Natural killer cell (primary cell): ENCODE measurements at regions not wholly inside any gene's neighbourhood (a gene's known extent, or its start where the extent isn't known, plus 50 kb on each side); places are given as distances from the start of the nearest gene placed in this dataset.

Experiments used
- ATAC-seq, 3 donors: fragments of 150-1000 bp in 2 of 3; fragments of 200-7000 bp in 1 of 3; cut with Tn5 transposase; 1 replicate in 1 of 3; 2 replicates in 2 of 3; pipeline ENCODE4 v1.10.0; 2021; ENCODE audit warnings: mild to moderate bottlenecking in 2 of 3, moderate library complexity in 2 of 3
- DNase-seq, 2 donors: peaks; one replicate each; pipeline versions ENCODE4 v3.0.0 to v3.0.0-alpha.2; 2013 to 2021; ENCODE audit warnings: mixed read lengths in 1 of 2
- H3K27ac ChIP-seq: one replicate; pipeline ENCODE4 v1.5.1; 2013; ENCODE audit warnings: mild to moderate bottlenecking, low read length
- H3K27me3 ChIP-seq: one replicate; pipeline ENCODE4 v1.6.1; 2013; ENCODE audit warnings: low read length; ENCODE audit not compliant: control insufficient read depth, insufficient read depth
- H3K36me3 ChIP-seq: one replicate; pipeline ENCODE4 v1.6.1; 2013; ENCODE audit warnings: low read length; ENCODE audit not compliant: control insufficient read depth, insufficient read depth
- H3K4me1 ChIP-seq: one replicate; pipeline ENCODE4 v1.6.1; 2013; ENCODE audit warnings: low read length; ENCODE audit not compliant: control insufficient read depth, insufficient read depth
- H3K4me3 ChIP-seq: one replicate; pipeline ENCODE4 v1.5.1; 2013; ENCODE audit warnings: low read length
- H3K9me3 ChIP-seq: one replicate; pipeline ENCODE4 v1.6.1; 2013; ENCODE audit warnings: low read length; ENCODE audit not compliant: control insufficient read depth, insufficient read depth
- H3K27ac Mint-ChIP-seq, 2 donors: one replicate each; pipeline ENCODE4 v1.8.0; 2022; ENCODE audit warnings: mild to moderate bottlenecking in 2 of 2, mixed read lengths in 2 of 2, moderate library complexity in 1 of 2
- H3K27me3 Mint-ChIP-seq, 2 donors: one replicate each; pipeline ENCODE4 v1.8.0; 2022; ENCODE audit warnings: low read depth in 2 of 2, mixed read lengths in 2 of 2
- H3K36me3 Mint-ChIP-seq: one replicate; pipeline ENCODE4 v1.8.0; 2022; ENCODE audit warnings: mixed read lengths
- H3K4me1 Mint-ChIP-seq, 2 donors: one replicate each; pipeline ENCODE4 v1.8.0; 2022; ENCODE audit warnings: mixed read lengths in 2 of 2
- H3K4me3 Mint-ChIP-seq: one replicate; pipeline ENCODE4 v1.8.0; 2022; ENCODE audit warnings: mild to moderate bottlenecking, moderate library complexity, mixed read lengths
- H3K9me3 Mint-ChIP-seq, 2 donors: one replicate each; pipeline ENCODE4 v1.8.0; 2022; ENCODE audit warnings: mixed read lengths in 2 of 2
- CTCF ChIP-seq: fragments of 200-600 bp; IDR thresholded peaks from one replicate; pipeline ENCODE4 v1.8.0; 2022; ENCODE audit warnings: antibody characterized with exemption
- WGBS: methylation state at CpG from one replicate; pipeline ENCODE4 v1.1.7; 2013; ENCODE audit warnings: missing lambda C conversion rate; ENCODE audit not compliant: insufficient coverage; 5-methylcytosine and 5-hydroxymethylcytosine counted together
- intact Hi-C: fragments of 100-400 bp; cut with micrococcal nuclease; formaldehyde crosslinking; loops from one replicate; pipeline ENCODE4 v1.14.2; 2022

GRCh38 chr4:130183096-130183495, 1087.1 kb downstream of the C4orf33 start:
- Mint-ChIP-seq H3K27me3 (no peaks in the 10 kb centered on the region), H3K36me3 (no peaks in the 10 kb centered on the region)
- DNase-seq, result no peak

GRCh38 chr4:130183766-130184165, 1087.8 kb downstream of the C4orf33 start:
- Histone ChIP-seq H3K27ac (no peak overlapping the region), H3K36me3 (no peaks in the 10 kb centered on the region), H3K4me3 (no peak overlapping the region), H3K9me3 (no peaks in the 10 kb centered on the region), H3K27me3 (no peaks in the 10 kb centered on the region), H3K4me1 (no peaks in the 10 kb centered on the region)
- intact Hi-C loops, result no loop called here
- TF ChIP-seq CTCF, result no peak
- Mint-ChIP-seq H3K9me3 (peaks cover 8 to 15% of the 10 kb centered on the region in 2 donors), H3K4me1 (no peaks in the 10 kb centered on the region), H3K4me3 (no peak overlapping the region), H3K27ac (no peak overlapping the region), H3K27me3 (no peaks in the 10 kb centered on the region), H3K36me3 (no peaks in the 10 kb centered on the region)
- WGBS, result 88% methylated on average over 2 of the region's 4 CpGs
- ATAC-seq (no peak), DNase-seq (no peak)

More at GRCh38 chr4:130183096-130183495, 1087.1 kb downstream of the C4orf33 start:
- H3K9me3 Mint-ChIP-seq, result peaks cover 8 to 17% of the 10 kb centered on the region in 2 donors
- ATAC-seq, result no peak
- H3K36me3 ChIP-seq, result no peaks in the 10 kb centered on the region
- intact Hi-C loops, result no loop called here
- H3K9me3 ChIP-seq, result no peaks in the 10 kb centered on the region
- H3K27ac ChIP-seq, result no peak overlapping the region
- no peaks in the 10 kb centered on the region for H3K27me3 ChIP-seq
- no peak overlapping the region for H3K4me3 Mint-ChIP-seq
- TF ChIP-seq CTCF, result no peak
- H3K4me3 ChIP-seq, result no peak overlapping the region
- H3K4me1 Mint-ChIP-seq, result no peaks in the 10 kb centered on the region
- 86% methylated on average over 1 of the region's 2 CpGs for WGBS
- H3K4me1 ChIP-seq, result no peaks in the 10 kb centered on the region
- H3K27ac Mint-ChIP-seq, result no peak overlapping the region

GRCh38 chr4:130185123-130185522, 1089.2 kb downstream of the C4orf33 start:
- Histone ChIP-seq H3K9me3 (no peaks in the 10 kb centered on the region), H3K27ac (no peak overlapping the region), H3K4me3 (no peak overlapping the region), H3K27me3 (no peaks in the 10 kb centered on the region), H3K4me1 (no peaks in the 10 kb centered on the region), H3K36me3 (no peaks in the 10 kb centered on the region)
- TF ChIP-seq CTCF, result no peak
- Mint-ChIP-seq H3K4me1 (no peaks in the 10 kb centered on the region), H3K27me3 (no peaks in the 10 kb centered on the region), H3K9me3 (peaks cover 10 to 15% of the 10 kb centered on the region in 2 donors), H3K36me3 (no peaks in the 10 kb centered on the region), H3K4me3 (no peak overlapping the region), H3K27ac (no peak overlapping the region)
- DNase-seq, result no peak
- intact Hi-C loops, result no loop called here
- no peak for ATAC-seq

DNA sequence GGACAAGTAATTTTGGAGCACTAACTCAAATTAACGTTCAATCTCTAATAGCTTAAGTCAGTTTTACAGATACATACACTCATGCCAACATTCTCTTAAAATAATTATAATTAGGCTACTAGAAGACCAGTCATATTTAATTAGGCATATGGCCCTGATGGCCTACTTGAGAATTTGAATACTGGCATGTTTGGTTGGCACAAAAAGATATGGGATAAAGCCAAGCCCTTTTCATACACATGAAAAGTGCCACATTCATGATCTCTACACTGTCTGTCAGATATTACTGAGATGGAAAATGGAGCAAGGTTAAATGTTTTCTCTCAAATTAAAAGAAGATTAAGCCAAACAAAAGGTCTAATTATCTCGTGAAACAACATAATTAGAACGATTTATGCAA, 1091.0 kb downstream of the C4orf33 start:
- Histone ChIP-seq H3K27me3 (no peaks in the 10 kb centered on the region), H3K4me3 (no peak overlapping the region), H3K36me3 (no peaks in the 10 kb centered on the region), H3K4me1 (no peaks in the 10 kb centered on the region), H3K9me3 (no peaks in the 10 kb centered on the region), H3K27ac (no peak overlapping the region)
- Mint-ChIP-seq H3K4me3 (no peak overlapping the region), H3K27me3 (no peaks in the 10 kb centered on the region), H3K27ac (no peak overlapping the region), H3K9me3 (peaks cover 16 to 20% of the 10 kb centered on the region in 2 donors), H3K4me1 (no peaks in the 10 kb centered on the region), H3K36me3 (no peaks in the 10 kb centered on the region)
- DNase-seq (no peak), ATAC-seq (no peak)
- no peak for TF ChIP-seq CTCF
- 67% methylated on average over 1 of the region's 3 CpGs for WGBS
- intact Hi-C loops, result no loop called here
